ENCODE measurements at regions not wholly inside any gene's neighbourhood (a gene's known extent, or its start where the extent isn't known, plus 50 kb on each side); places are given as distances from the start of the nearest gene placed in this dataset.
"Not testable (repeated sequence)": the region's sequence is repeated elsewhere in the genome, so short reads cannot be mapped to it uniquely, and the experiment has no call there.

- WGBS, 2 donors = 62 to 82% methylated on average over 3 to 5 of the region's 11 CpGs
- H3K27me3 ChIP-seq; H3K9me3 ChIP-seq; H3K4me1 ChIP-seq; DNase-seq; H3K4me3 ChIP-seq (replicated peaks in 1 of 3); H3K36me3 ChIP-seq; H3K27ac ChIP-seq; intact Hi-C loops (cut with DNase I): not testable (repeated sequence)
Observed at GRCh38 chr22:16390046-16390445, 202.6 kb downstream of the CCT8L2 start.

GRCh38 chr22:16389256-16389655 lies 203.4 kb downstream of the CCT8L2 start:
- H3K4me3 ChIP-seq (replicated peaks in 1 of 3); H3K9me3 ChIP-seq; intact Hi-C loops (cut with DNase I); H3K27ac ChIP-seq; H3K27me3 ChIP-seq; H3K36me3 ChIP-seq; H3K4me1 ChIP-seq; DNase-seq: not testable (repeated sequence)
- WGBS, 2 donors = no CpG with 5 or more reads among the region's 12 CpGs

- WGBS, 2 donors = 84 to 95% methylated on average over 7 to 9 of the region's 12 CpGs
- H3K27ac ChIP-seq; H3K4me1 ChIP-seq; DNase-seq; H3K9me3 ChIP-seq; intact Hi-C loops (cut with DNase I); H3K36me3 ChIP-seq; H3K27me3 ChIP-seq; H3K4me3 ChIP-seq (replicated peaks in 1 of 3): not testable (repeated sequence)
Observed at GRCh38 chr22:16388616-16389015, 204.0 kb downstream of the CCT8L2 start.

- 73 to 77% methylated on average over 10 of the region's 10 CpGs for WGBS, 2 donors
- H3K4me3 ChIP-seq (replicated peaks in 1 of 3); H3K9me3 ChIP-seq; H3K27me3 ChIP-seq; H3K27ac ChIP-seq; intact Hi-C loops (cut with DNase I); H3K36me3 ChIP-seq; DNase-seq; H3K4me1 ChIP-seq: not testable (repeated sequence)
Observed at GRCh38 chr22:16388127-16388526, 204.5 kb downstream of the CCT8L2 start.

GRCh38 chr22:16387543-16387942 lies 205.1 kb downstream of the CCT8L2 start:
- H3K27ac ChIP-seq; DNase-seq; H3K27me3 ChIP-seq; intact Hi-C loops (cut with DNase I); H3K4me3 ChIP-seq (replicated peaks in 1 of 3); H3K36me3 ChIP-seq; H3K4me1 ChIP-seq; H3K9me3 ChIP-seq: not testable (repeated sequence)
- 86 to 92% methylated on average over 7 to 9 of the region's 11 CpGs for WGBS, 2 donors

- WGBS, 2 donors = 20 to 30% methylated on average over 26 to 29 of the region's 46 CpGs
- TF ChIP-seq POLR2A (IDR thresholded peaks at IDR 0.05) (no peak), CTCF (IDR thresholded peaks at IDR 0.05) (no peak)
- intact Hi-C loops (cut with DNase I) = no loop called here
- H3K27ac ChIP-seq = no peak overlapping the region
- no peaks in the 10 kb centered on the region for H3K27me3 ChIP-seq
- H3K4me3 ChIP-seq (replicated peaks in 1 of 3) = no peak overlapping the region
- no peak for DNase-seq
- no peaks in the 10 kb centered on the region for H3K36me3 ChIP-seq
- H3K9me3 ChIP-seq = no peaks in the 10 kb centered on the region
- H3K4me1 ChIP-seq = no peaks in the 10 kb centered on the region
Observed at GRCh38 chr22:16387088-16387487, 205.5 kb downstream of the CCT8L2 start.

GRCh38 chr22:16361328-16361727 lies 231.3 kb downstream of the CCT8L2 start:
- H3K27me3 ChIP-seq; H3K4me1 ChIP-seq; H3K27ac ChIP-seq; H3K4me3 ChIP-seq (replicated peaks in 1 of 3); H3K36me3 ChIP-seq; intact Hi-C loops (cut with DNase I); H3K9me3 ChIP-seq; DNase-seq: not testable (repeated sequence)
- WGBS, 2 donors = no CpG with 5 or more reads among the region's 8 CpGs

GRCh38 chr22:16352637-16353036 lies 240.0 kb downstream of the CCT8L2 start:
- H3K36me3 ChIP-seq; H3K27me3 ChIP-seq; DNase-seq; H3K4me1 ChIP-seq; H3K9me3 ChIP-seq; intact Hi-C loops (cut with DNase I); H3K4me3 ChIP-seq (replicated peaks in 1 of 3); H3K27ac ChIP-seq: not testable (repeated sequence)
- no CpG with 5 or more reads among the region's 8 CpGs for WGBS, 2 donors

GRCh38 chr22:16347083-16347482 lies 245.5 kb downstream of the CCT8L2 start:
- intact Hi-C loops (cut with DNase I); H3K27ac ChIP-seq; H3K4me3 ChIP-seq (replicated peaks in 1 of 3); H3K36me3 ChIP-seq; H3K4me1 ChIP-seq; H3K27me3 ChIP-seq; H3K9me3 ChIP-seq; DNase-seq: not testable (repeated sequence)
- WGBS, 2 donors = no CpG with 5 or more reads among the region's 7 CpGs

- H3K4me1 ChIP-seq; DNase-seq; H3K4me3 ChIP-seq (replicated peaks in 1 of 3); H3K27ac ChIP-seq; H3K36me3 ChIP-seq; intact Hi-C loops (cut with DNase I); H3K9me3 ChIP-seq; H3K27me3 ChIP-seq: not testable (repeated sequence)
- 81 to 84% methylated on average over 12 to 13 of the region's 15 CpGs for WGBS, 2 donors
Observed at GRCh38 chr22:16315565-16315964, 277.0 kb downstream of the CCT8L2 start.
